GM12874 (cell line): ENCODE measurements at regions not wholly inside any gene's neighbourhood (a gene's known extent, or its start where the extent isn't known, plus 50 kb on each side); places are given as distances from the start of the nearest gene placed in this dataset.

Experiments
- TF ChIP-seq, protein P1 (sequence below): IDR thresholded peaks from 2 replicates; pipeline ENCODE4 v1.5.1; 2011; ENCODE audit warnings: low read depth, mild to moderate bottlenecking, control low read depth, low read length, moderate library complexity; ENCODE audit not compliant: insufficient read depth

DNA sequence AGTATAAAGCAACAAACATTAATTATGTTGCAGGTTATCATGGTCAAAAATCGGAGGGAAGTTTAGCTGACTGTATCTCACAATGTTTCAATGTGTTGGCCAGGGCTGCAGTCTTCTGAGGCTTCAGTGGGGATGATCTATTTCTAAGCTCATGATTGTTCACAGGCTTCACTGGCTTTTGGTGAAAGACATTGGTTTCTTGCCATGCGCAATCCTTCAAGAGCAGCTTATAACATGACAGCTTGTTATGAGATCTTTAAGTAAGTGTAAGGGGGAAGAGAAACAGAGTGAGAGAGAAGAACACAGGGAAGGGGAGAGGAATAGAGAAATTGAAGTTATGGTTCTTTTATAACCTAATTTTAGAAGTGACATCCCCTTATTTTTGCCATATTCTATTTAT lies 385.9 kb upstream of the CHD1 start:
- TF ChIP-seq, protein P1, sequence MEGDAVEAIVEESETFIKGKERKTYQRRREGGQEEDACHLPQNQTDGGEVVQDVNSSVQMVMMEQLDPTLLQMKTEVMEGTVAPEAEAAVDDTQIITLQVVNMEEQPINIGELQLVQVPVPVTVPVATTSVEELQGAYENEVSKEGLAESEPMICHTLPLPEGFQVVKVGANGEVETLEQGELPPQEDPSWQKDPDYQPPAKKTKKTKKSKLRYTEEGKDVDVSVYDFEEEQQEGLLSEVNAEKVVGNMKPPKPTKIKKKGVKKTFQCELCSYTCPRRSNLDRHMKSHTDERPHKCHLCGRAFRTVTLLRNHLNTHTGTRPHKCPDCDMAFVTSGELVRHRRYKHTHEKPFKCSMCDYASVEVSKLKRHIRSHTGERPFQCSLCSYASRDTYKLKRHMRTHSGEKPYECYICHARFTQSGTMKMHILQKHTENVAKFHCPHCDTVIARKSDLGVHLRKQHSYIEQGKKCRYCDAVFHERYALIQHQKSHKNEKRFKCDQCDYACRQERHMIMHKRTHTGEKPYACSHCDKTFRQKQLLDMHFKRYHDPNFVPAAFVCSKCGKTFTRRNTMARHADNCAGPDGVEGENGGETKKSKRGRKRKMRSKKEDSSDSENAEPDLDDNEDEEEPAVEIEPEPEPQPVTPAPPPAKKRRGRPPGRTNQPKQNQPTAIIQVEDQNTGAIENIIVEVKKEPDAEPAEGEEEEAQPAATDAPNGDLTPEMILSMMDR = no peak

DNA sequence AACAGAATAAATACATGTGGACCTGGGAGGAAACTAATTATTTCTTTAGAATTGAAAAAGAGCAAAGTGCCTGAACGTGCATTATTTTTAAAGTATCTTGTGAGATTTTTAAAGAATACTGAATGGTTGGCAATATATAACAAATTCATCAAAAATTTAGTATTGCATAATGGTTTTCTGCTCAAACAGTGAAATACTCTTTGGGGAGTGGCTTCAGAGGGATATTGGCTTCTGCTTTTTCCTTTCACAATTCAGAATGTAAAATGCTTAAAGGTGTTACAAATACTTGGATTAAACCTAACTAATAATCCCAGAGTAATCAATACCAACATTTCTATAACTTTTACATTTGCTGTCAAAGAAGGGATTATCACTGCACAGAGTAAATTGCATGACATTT lies 379.3 kb upstream of the CHD1 start:
- TF ChIP-seq, protein P1 = no peak

DNA sequence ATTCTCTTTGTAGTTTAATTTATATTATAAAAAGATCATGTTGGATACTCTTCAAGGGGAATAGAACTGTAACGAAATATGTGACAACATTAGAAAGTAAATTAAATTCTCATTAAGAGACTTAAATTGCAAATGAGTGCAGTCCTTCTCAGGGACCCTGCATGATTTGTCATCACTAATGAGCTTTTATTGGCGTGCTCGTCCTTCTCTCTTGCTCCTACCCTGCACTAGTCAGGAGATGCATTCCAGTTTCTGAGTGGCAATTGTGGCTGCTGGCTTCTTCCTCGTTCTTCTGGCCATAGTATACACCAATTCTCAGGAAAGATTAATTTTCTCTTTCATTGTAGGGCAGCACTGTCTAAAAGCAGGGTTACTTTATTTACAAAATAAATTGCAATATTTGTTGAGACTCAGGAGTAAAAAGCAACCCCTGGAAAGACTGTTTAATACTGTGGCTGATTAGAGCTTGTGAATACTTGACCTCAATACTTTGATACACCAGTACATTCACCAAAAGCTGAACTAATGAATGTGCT lies 376.3 kb upstream of the CHD1 start:
- TF ChIP-seq, protein P1 = no peak

DNA sequence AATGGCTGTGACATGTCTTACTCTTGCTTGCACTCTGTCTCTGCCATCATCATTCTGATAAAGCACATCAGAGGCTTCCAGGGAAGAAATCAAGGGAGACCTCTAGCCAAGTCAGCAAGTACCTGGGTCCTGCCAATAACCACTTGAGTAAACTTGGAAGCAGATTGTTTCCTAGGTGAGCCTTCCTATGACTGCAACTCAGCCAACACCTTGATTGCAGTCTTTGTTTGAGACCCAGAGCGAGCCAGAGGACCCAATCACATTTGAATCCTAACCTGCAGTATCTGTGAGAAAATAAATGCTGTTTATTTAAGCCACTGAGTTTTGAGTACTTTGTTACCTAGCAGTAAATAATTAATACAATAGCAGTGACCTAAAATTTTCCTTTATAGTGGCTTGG lies 356.8 kb upstream of the CHD1 start:
- TF ChIP-seq, protein P1 = no peak

DNA sequence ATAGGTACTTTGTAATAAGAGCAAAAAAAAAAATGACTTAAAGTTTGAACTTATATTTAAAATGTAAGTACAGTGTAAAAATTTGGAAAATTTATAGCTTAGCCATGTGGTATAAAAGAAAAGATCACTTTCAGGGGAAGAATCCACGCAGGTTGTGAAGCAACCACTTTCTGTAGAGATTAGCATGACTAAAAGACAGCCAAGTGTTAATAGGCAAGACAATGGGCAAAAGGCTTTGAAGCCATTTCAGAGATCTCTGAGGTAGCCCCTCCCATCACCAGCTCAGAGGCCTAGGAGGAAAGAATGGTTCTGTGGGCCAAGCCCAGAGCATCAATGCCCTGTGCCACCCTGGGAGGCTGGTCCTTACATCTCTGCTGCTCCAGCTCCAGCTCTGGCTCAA lies 346.3 kb upstream of the CHD1 start:
- TF ChIP-seq, protein P1 = no peak

DNA sequence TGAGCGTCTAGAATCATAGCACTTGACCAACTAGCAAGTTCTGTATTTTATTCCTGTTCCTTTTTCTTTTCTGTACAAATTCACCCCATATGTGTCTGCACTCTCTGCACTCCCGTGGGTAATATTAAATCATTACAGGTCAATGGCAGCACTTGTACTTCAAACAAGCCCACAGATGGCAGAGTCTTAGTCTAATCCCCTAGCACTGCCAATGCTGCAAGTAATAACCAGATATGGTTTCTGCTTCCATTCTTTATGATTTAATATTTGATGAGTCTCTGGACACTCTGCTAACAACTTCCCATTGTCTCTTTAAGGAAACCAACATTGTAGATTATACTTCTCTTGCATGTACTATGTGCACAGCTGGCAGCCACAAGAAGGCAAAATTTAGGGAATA lies 343.8 kb upstream of the CHD1 start:
- TF ChIP-seq, protein P1 = no peak

DNA sequence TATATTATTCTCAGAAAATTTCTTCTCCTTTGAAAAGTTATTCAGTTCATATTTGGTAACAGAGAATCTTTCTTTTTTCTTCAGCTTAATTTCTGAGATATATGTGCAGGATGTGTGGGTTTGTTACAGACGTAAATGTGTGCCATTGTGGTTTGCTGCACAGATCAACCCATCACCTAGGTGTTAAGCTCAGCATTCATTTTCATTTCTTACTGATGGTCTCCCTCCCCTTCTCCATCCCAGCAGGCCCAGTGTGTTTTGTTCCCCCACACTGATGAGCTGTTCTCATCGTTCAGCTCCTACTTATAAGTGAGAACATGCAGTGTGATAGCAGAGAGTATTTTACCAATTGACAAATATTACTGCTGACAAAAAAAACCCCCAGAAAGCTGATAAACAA lies 330.0 kb upstream of the CHD1 start:
- TF ChIP-seq, protein P1 = no peak
